Suppressor macrophage treated with lipopolysaccharide for 4 hours (primary cell): ENCODE measurements at regions not wholly inside any gene's neighbourhood (a gene's known extent, or its start where the extent isn't known, plus 50 kb on each side); places are given as distances from the start of the nearest gene placed in this dataset.

ENCODE experiments used
- DNase-seq: peaks from one replicate; pipeline ENCODE4 v3.0.0-alpha.2; 2020

DNA sequence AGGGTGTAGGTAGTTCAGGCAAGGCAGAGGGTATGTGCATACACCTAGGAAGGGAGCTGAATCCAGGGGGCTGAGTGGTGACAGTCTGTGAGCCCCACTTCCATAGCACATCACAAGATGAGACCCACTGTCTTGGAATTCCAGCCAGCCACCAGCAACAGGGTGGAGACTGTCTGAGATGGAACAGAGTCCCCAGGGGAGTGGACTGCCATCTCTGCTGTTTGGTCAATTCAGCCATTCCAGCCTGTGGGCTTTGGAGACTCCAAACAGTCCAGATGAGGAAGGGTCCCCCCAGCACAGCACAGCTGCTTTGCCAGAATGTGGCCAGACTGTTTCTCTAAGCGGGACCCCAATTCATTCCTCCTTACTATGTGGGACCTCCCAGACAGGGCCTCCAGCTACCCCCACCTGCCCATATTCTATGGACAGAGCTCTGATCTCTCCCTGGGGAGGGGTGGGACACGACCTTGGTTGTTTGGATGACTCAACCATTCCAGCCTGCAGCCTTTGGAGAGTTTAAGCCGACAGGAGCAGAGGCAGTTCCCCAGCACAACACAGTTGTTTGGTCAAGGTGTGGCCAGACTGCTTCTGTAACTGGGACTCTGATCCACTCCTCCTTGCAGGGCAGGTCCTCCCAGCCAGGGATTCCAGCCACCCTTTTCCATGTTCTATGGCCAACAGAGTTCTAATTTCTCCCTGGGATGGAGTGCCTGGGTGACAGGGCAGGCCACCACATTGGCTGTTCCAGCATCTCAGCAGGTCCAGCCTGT, 178.0 kb downstream of the RND3 start:
- DNase-seq: no peak

DNA sequence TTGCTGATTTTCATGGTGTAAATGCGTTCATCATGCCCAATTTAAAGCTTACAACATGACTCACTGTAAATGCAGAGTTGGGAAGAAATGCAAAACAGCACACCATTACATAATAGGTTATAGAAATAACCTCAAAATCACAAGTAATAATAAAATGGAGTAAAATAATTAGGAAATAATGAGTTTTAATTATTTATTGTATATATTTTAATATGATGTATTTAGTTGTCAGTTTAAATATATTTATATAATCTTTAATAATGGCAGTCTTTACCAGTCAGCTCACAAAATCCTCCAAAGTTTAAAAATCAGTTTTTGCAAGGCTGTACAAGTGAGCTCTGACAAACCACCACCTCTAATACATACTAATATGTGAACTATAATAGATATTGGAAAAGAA, 180.2 kb downstream of the RND3 start:
- no peak for DNase-seq

DNA sequence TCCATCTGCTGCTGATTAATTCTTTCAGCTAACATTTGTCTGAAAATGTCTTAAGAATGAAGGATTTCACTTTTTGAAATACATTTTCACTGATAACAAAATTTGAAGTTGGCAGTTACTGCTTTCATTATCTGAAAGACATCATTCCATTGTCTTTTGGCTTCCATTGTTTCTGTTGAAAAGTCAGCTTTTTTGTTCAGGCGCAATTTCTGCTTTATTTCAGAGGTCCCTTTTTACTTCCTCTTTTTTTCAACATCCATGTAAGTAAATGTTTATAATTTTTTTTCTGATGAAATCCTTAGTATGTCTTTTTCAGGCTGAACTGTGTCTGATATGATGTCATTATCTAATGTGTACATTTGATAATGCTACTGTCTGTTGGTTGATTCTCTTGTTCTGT, 184.2 kb downstream of the RND3 start:
- no peak for DNase-seq

GRCh38 chr2:150298571-150299305, 188.7 kb downstream of the RND3 start:
- DNase-seq: no peak

GRCh38 chr2:150296770-150297546, 190.5 kb downstream of the RND3 start:
- DNase-seq: no peak

DNA sequence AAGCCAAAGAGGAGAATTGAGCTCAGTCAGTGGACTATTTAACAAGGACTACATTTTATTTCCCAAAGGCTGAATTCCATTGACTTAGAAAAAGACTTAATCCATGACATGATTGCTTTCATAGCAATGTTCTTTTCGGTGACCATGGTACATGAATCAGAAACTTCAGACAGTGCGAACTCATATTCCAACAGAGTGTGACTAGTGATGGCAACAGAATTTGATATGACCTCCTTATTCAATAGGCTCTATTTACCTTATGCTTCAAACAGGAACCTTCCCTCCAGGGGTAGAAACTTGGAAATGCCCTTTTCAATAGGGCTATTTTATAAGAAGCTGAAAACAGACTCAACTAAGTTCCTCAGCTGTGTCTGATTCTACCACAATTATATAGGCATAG, 191.9 kb downstream of the RND3 start:
- no peak for DNase-seq

DNA sequence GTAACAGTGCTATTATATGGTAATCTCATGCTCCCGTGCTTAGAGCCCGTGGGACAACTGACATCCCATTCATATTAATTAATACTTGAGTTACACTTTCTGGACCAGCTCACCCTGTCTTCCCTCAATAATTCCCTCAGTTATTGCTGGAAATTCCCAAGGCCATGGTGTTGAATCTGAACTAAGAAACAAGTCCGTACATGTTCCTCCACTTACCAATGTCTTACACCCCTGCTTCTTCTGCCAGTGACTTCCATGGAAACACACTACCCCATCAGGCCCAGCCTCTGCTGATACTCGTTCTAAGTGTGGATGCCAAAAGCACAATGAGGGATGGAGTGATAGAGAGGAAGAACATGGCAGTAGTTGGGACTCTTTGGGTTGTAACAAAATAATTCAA, 193.7 kb downstream of the RND3 start:
- DNase-seq: no peak

DNA sequence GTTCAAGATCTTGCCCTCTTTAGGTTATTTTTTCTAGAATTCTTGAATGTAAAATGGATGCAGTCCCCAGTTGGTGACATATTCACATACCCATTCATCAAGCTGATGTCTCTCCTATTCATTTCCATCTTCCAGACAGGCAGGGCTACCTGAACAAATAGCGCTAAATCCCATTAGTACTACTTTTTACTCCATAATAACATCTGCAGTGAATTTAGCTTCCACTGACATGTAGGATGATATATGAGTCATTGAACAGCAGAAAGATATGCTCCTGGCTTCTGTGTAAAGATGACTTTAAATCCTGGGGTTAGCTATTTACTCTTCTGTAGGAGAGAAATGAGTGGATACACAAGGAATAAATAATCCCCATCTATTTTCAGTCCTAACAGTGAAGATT, 194.7 kb downstream of the RND3 start:
- no peak for DNase-seq

DNA sequence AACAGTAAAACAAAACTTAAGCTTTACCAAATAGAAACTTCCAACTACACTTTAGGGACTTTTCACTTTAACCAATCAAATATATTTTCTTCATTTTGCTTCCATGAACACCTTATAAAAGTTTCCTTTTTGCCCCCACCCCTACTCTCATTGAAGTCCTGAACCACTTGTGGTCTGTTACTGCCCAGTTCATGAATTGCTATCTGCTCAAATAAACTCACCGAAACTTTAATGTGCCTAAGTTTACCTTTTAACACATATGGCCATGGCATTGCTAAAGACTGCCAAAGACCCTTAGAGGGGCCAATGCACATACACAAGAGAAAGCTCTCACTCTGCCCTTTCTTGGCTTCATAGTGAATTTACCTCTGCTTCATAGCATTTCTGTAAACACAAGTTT, 195.3 kb downstream of the RND3 start:
- no peak for DNase-seq

DNA sequence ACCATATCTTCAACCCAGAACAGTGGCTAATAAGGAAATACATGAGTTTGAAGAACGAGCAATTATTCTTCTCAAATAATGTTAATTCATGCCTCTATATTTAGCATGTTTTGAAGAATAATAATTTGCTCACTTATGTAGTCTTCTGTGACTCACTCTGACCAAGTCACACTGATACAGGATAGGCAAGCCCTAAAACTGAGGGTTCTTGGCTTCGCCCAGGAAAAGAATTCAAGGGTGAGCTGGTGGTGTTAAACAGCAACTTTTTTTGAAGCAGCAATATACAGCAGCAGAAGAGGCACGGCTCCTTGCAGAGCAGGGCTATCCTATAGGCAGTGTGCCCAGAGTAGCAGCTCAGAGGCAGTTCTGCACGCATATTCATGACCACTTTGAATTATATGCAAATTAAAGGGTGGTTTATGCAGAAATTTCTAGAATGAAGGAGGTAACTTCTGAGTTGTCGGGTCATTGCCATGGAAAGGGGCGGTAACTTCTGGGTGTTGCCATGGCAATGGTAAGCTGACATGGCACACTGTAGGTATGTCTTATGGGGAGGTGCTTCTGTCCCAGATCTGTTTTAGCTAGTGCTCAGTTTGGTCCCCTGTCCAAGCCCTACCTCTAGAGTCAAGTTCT, 200.6 kb downstream of the RND3 start:
- no peak for DNase-seq

GRCh38 chr2:150284116-150284515, 203.4 kb downstream of the RND3 start:
- no peak for DNase-seq

- no peak for DNase-seq
Observed at GRCh38 chr2:150282771-150283371, 204.6 kb downstream of the RND3 start.

DNA sequence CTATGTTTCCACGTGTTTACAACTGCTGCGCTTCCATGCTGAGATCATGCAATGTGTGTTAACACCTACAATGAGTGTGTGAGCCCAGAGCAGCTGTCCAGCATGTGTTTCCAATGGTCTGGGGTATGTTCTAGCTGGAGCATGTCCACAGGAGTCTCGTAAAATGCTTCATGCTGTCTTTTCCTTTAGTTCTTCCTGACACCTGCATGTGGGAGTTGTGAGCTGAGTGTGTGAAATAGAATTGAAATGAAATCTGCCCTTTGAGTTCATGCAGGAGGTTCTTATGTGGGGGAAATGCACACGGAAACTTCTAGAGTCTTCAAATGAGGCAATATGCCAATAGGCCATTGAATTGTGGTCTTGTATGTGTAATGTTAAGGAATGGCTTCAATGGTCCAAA, 205.1 kb downstream of the RND3 start:
- DNase-seq: no peak

GRCh38 chr2:150280231-150280630, 207.2 kb downstream of the RND3 start:
- no peak for DNase-seq

DNA sequence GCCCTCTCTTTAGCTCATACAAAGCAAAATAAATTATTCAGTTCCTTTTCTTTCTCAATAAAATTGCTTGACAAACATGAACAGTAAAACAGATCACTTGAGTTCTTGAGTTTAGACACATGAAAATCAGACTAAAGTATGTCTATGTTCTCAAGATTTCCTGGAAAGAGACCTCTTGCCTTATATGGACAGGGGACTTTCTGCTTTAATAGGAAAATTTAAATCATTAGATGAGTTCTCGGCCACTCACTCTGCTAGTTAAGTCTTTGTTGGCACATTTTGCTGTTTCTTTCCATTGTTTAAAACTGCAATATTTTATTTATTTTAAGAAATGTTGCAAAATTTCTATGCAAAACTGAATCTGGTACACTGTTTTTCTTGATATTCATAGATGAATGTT, 207.8 kb downstream of the RND3 start:
- no peak for DNase-seq

- DNase-seq: no peak
Observed at GRCh38 chr2:150276737-150277136, 210.7 kb downstream of the RND3 start.

GRCh38 chr2:150274108-150274507, 213.4 kb downstream of the RND3 start:
- DNase-seq: no peak

DNA sequence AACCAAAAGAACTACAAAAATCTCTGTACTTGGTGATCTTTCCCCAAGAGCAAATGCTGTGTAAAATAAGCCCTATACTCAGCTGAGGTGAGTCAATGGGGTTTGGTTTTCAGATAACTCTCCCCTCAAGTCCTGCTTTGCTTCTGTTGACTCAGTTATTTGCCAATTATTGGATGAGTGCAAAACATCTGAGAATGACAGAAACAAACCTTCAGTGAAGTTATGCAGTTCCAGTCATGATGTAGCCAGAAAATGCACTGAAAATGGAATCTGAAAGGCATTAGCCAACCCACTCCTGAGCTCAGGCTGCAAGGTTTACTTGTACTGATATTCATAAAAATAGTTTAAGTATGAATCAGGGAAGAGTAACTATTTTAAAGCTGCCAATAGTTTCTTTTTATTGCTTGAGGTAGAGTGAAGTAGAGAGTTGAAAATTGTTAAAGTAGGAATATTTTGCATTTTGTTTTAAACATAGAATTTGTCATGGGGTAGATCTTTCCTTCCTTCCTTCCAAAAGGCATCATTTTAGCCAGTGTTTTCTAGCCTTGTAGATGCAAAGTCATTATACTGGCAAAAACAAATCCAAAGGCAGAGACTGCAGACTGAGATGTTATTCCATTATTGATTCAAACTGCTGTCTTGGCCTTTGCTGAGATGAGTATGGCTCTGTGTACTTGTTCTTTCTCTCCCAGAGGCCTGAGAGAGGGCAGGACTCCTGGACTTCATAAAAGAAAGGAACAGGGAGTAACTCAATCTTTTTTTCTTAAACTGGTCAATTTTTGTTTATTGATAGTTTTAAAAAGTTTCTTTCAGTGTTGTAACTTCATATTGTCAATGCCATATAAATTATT, 215.3 kb downstream of the RND3 start:
- no peak for DNase-seq

- no peak for DNase-seq
Observed at GRCh38 chr2:150267651-150268415, 219.6 kb downstream of the RND3 start.

- DNase-seq: no peak
Observed at GRCh38 chr2:150266931-150267330, 220.5 kb downstream of the RND3 start.

DNA sequence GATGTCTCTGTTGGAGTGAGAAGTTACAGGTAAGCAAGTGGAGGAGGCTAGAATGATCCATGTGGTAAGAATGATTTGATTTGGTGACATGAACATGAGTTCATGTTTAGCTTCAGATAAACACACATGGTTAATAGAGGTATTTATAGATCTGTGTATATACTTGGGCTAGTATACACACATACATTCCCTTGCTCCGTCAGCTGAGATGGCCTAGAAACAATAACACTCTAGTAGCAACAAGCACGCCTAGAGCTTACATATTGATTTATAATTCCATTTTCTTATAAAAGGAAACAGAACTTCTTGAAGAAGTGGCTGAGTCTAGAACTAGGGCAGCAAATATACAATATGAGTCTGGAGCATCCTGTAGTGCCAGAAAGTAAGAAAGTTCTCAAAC, 223.0 kb downstream of the RND3 start:
- no peak for DNase-seq
